Globus pallidus (tissue), 1 donor: ENCODE measurements at regions not wholly inside any gene's neighbourhood (a gene's known extent, or its start where the extent isn't known, plus 50 kb on each side); places are given as distances from the start of the nearest gene placed in this dataset.

Experiments used
- DNase-seq: peaks from one replicate; pipeline ENCODE4 v3.0.0-alpha.2; 2015; ENCODE audit warnings: low spot score

- DNase-seq = no peak
These were observed 1294.7 kb downstream of the TMEM121 start for GRCh38 chr14:106821119-106821518.

GRCh38 chr14:106822905-106823304 lies 1296.5 kb downstream of the TMEM121 start:
- DNase-seq = no peak

GRCh38 chr14:106823552-106823951 lies 1297.2 kb downstream of the TMEM121 start:
- DNase-seq = no peak

GRCh38 chr14:106826833-106827369 lies 1300.5 kb downstream of the TMEM121 start:
- DNase-seq = no peak

- no peak for DNase-seq
These were observed 1304.9 kb downstream of the TMEM121 start for GRCh38 chr14:106831322-106831720.

- no peak for DNase-seq
These were observed 1311.5 kb downstream of the TMEM121 start for GRCh38 chr14:106837870-106838269.

GRCh38 chr14:106838991-106839769 lies 1312.8 kb downstream of the TMEM121 start:
- DNase-seq = no peak

GRCh38 chr14:106840258-106840657 lies 1313.9 kb downstream of the TMEM121 start:
- no peak for DNase-seq

GRCh38 chr14:106840991-106841390 lies 1314.6 kb downstream of the TMEM121 start:
- DNase-seq = no peak

GRCh38 chr14:106841701-106842100 lies 1315.3 kb downstream of the TMEM121 start:
- DNase-seq = no peak

- DNase-seq = no peak
These were observed 1316.3 kb downstream of the TMEM121 start for GRCh38 chr14:106842687-106843086.

- no peak for DNase-seq
These were observed 1317.0 kb downstream of the TMEM121 start for GRCh38 chr14:106843386-106843785.

- DNase-seq = no peak
These were observed 1317.6 kb downstream of the TMEM121 start for GRCh38 chr14:106843951-106844483.

GRCh38 chr14:106844608-106845285 lies 1318.4 kb downstream of the TMEM121 start:
- DNase-seq = peak; percentile 30

- no peak for DNase-seq
These were observed 1319.1 kb downstream of the TMEM121 start for GRCh38 chr14:106845286-106846087.

GRCh38 chr14:106846218-106846617 lies 1319.8 kb downstream of the TMEM121 start:
- no peak for DNase-seq

GRCh38 chr14:106848330-106849121 lies 1322.1 kb downstream of the TMEM121 start:
- DNase-seq = no peak

- DNase-seq = no peak
These were observed 1324.8 kb downstream of the TMEM121 start for GRCh38 chr14:106850913-106851825.

GRCh38 chr14:106872611-106873446 lies 1346.4 kb downstream of the TMEM121 start:
- DNase-seq = no peak
